A673 (cell line): ENCODE measurements at regions not wholly inside any gene's neighbourhood (a gene's known extent, or its start where the extent isn't known, plus 50 kb on each side); places are given as distances from the start of the nearest gene placed in this dataset.

Experiments used
- BruUV-seq: library from RNA; stranded (reverse); fragments of 400-500 nt; replicated peaks from 2 replicates; lab custom pipeline; 2021; lab: Mats Ljungman, UMichigan
- CTCF ChIA-PET: fragments of 300-600 bp; sonication (Branson Sonifier 250); formaldehyde crosslinking; loops from one replicate; lab custom pipeline; 2022; ENCODE audit warnings: antibody characterized with exemption; lab: Charles Lee
- POLR2A ChIA-PET: fragments of 300-600 bp; sonication (Branson Sonifier 250); formaldehyde crosslinking; loops from one replicate; lab custom pipeline; 2022; ENCODE audit warnings: antibody characterized with exemption; ENCODE audit not compliant: low non-redundant PET; lab: Charles Lee
- DNase-seq: peaks from one replicate; pipeline ENCODE4 v3.0.0-alpha.2; 2015; ENCODE audit warnings: low spot score
- H3K27ac ChIP-seq: fragments of 200-600 bp; sonication (generic); 2 replicates; pipeline ENCODE4 v1.5.1; 2016; ENCODE audit warnings: mixed run types, low read depth, mild to moderate bottlenecking, mixed read lengths, antibody characterized with exemption, low read length; ENCODE audit not compliant: poor library complexity, severe bottlenecking
- H3K27me3 ChIP-seq: fragments of 200-600 bp; sonication (generic); replicated peaks from 2 replicates; pipeline ENCODE4 v1.6.1; 2017; ENCODE audit warnings: mixed run types, low read depth, mild to moderate bottlenecking, mixed read lengths, antibody characterized with exemption, low read length; ENCODE audit not compliant: insufficient read depth, poor library complexity
- H3K36me3 ChIP-seq: fragments of 200-600 bp; sonication (generic); 2 replicates; pipeline ENCODE4 v1.6.1; 2016; ENCODE audit warnings: mixed run types, mild to moderate bottlenecking, mixed read lengths, antibody characterized with exemption, low read length; ENCODE audit not compliant: insufficient read depth, poor library complexity, severe bottlenecking
- H3K4me1 ChIP-seq: fragments of 200-600 bp; sonication (generic); 2 replicates; pipeline ENCODE4 v1.6.1; 2017; ENCODE audit warnings: mixed run types, mild to moderate bottlenecking, mixed read lengths, antibody characterized with exemption, low read length; ENCODE audit not compliant: insufficient read depth, poor library complexity, severe bottlenecking
- H3K4me3 ChIP-seq: fragments of 200-600 bp; sonication (generic); 2 replicates; pipeline ENCODE4 v1.5.1; 2016; ENCODE audit warnings: low read depth, mixed run types, mild to moderate bottlenecking, mixed read lengths, low read length; ENCODE audit not compliant: poor library complexity, severe bottlenecking
- H3K9me3 ChIP-seq: fragments of 200-600 bp; sonication (generic); 2 replicates; pipeline ENCODE4 v1.6.1; 2016; ENCODE audit warnings: mixed run types, low read depth, mild to moderate bottlenecking, mixed read lengths, antibody characterized with exemption, low read length; ENCODE audit not compliant: poor library complexity, severe bottlenecking
- EZH2 ChIP-seq: fragments of 200-600 bp; sonication (generic); IDR thresholded peaks from 2 replicates; pipeline ENCODE4 v1.6.1; 2017; ENCODE audit warnings: borderline replicate concordance, low read depth, mild to moderate bottlenecking, mixed read lengths, antibody characterized with exemption, low read length; ENCODE audit not compliant: poor library complexity, severe bottlenecking
- intact Hi-C: fragments of 100-400 bp; cut with micrococcal nuclease; formaldehyde crosslinking; loops from one replicate; pipeline ENCODE4 v1.10.0; 2022; ENCODE audit not compliant: unreplicated experiment
- TF ChIP-seq, protein P1 (sequence below): fragments of 300-800, 200-600 bp; sonication (generic); conservative IDR thresholded peaks from 2 replicates; pipeline ENCODE4 v1.5.1; 2017; ENCODE audit warnings: low read depth, mild to moderate bottlenecking, antibody characterized with exemption, low read length, moderate library complexity, mixed read lengths

GRCh38 chr1:214146523-214146922, 134.4 kb upstream of the SMYD2 start:
- Histone ChIP-seq H3K36me3 (no peaks in the 10 kb centered on the region), H3K4me3 (no peak overlapping the region), H3K4me1 (no peaks in the 10 kb centered on the region), H3K27me3 (peaks cover 27% of the 10 kb centered on the region), H3K27ac (no peak overlapping the region), H3K9me3 (no peaks in the 10 kb centered on the region)
- BruUV-seq = no TSS peak
- CTCF ChIA-PET = no interaction called here
- TF ChIP-seq, protein P1, sequence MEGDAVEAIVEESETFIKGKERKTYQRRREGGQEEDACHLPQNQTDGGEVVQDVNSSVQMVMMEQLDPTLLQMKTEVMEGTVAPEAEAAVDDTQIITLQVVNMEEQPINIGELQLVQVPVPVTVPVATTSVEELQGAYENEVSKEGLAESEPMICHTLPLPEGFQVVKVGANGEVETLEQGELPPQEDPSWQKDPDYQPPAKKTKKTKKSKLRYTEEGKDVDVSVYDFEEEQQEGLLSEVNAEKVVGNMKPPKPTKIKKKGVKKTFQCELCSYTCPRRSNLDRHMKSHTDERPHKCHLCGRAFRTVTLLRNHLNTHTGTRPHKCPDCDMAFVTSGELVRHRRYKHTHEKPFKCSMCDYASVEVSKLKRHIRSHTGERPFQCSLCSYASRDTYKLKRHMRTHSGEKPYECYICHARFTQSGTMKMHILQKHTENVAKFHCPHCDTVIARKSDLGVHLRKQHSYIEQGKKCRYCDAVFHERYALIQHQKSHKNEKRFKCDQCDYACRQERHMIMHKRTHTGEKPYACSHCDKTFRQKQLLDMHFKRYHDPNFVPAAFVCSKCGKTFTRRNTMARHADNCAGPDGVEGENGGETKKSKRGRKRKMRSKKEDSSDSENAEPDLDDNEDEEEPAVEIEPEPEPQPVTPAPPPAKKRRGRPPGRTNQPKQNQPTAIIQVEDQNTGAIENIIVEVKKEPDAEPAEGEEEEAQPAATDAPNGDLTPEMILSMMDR = no peak
- TF ChIP-seq EZH2 = no peak
- intact Hi-C loops = no loop called here
- DNase-seq = no peak
- POLR2A ChIA-PET = no interaction called here

DNA sequence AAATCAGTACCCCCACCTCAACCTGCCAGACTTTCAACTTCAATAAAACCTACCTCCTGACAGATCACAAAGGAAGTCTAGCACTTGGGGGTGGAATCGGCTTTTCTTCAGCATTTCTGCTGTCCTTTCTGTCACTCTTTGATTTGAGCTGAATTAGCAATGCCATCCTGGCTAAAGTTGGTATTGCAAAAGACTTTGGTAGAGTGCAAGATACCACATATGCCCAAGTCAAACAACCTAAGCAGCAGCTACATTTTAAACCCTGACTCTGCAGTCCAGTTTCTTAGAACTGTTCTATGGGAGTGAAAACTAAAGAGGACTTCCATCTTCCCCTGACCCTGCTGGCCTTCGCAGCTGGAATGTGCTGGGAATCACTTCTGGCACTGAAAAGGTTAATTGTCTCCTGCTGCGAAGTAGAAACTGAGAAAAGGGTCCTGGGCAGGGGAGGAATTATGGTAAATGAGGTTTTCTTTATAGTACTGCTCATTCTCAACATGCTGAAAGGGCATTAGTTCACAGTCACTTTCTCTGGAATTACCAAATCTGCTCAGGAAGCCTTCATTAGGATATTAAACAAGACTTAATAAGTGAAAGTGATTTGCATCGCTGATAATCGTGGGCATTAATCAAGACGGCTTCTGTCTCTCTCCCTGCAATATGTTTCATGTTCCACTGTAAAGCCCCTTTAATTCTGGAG, 126.2 kb upstream of the SMYD2 start:
- Histone ChIP-seq H3K4me3 (no peak overlapping the region), H3K36me3 (no peaks in the 10 kb centered on the region), H3K27me3 (peaks cover 68% of the 10 kb centered on the region), H3K9me3 (no peaks in the 10 kb centered on the region), H3K27ac (no peak overlapping the region), H3K4me1 (no peaks in the 10 kb centered on the region)
- ChIA-PET POLR2A (no interaction called here), CTCF (no interaction called here)
- intact Hi-C loops = no loop called here
- no peak for DNase-seq
- TF ChIP-seq EZH2 = no peak
- TF ChIP-seq, protein P1 = no peak
- BruUV-seq = no TSS peak

DNA sequence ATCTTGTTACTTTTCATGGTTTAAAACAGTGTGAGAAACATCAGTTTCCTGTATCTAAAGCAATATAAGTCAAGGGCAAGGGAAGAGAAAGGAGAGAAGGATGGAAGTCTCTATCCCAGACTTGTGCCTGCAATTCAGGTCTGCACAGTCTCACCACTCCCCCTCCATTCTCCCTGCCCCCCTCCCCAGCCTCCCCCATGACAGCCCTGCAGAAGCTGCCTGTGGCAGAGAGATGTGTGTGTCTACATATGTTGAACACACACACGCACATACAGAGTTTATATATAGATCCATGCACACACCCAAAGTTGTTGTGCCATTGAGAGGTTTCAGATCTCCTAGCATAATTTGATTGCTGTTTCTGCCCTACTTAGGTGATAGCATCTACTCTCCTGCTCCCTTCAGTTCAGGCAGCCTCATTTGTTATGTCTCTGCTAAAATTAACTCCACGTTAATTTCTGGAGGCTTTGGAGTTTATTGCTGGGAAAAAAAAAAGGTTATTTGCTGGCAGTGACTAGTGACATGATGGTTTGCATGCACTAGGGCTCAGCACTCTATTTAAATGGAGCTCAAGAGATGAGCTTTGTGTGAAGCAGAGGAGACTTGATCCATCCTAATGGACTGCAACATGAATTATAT, 124.9 kb upstream of the SMYD2 start:
- H3K36me3 ChIP-seq = no peaks in the 10 kb centered on the region
- H3K4me1 ChIP-seq = no peaks in the 10 kb centered on the region
- no peaks in the 10 kb centered on the region for H3K9me3 ChIP-seq
- ChIA-PET POLR2A (no interaction called here), CTCF (no interaction called here)
- intact Hi-C loops = no loop called here
- H3K27ac ChIP-seq = no peak overlapping the region
- TF ChIP-seq, protein P1 = no peak
- no peak for TF ChIP-seq EZH2
- no peak for DNase-seq
- no TSS peak for BruUV-seq
- peaks cover 78% of the 10 kb centered on the region for H3K27me3 ChIP-seq
- no peak overlapping the region for H3K4me3 ChIP-seq
